ENCODE measurements at regions not wholly inside any gene's neighbourhood (a gene's known extent, or its start where the extent isn't known, plus 50 kb on each side); places are given as distances from the start of the nearest gene placed in this dataset.

DNA sequence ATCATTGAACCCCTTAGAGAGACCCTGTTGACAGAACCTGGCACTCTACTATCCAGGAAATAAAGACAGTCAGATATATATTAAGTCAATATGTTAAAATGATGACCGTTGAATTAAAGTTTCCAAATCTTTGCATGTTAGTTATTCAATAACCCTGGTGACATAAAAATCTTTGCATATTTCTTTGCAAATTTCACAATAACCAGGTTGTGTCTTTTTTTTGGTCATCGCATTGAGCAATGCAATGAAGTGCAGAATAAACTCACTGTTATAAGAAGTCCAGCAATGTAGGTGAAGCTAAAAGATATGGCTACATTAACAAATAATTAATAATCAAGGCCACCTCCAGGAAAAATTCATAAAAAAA lies 596.9 kb downstream of the NYAP2 start:
- in situ Hi-C loops (cut with MboI), result no loop called here
- Histone ChIP-seq H3K4me3 (no peak overlapping the region), H2AFZ (0 out of 2 replicates have a peak overlapping the region, but pooled peaks have one; percentile 41), H3K4me1 (ENCODE audit: insufficient read depth) (peaks cover 17% of the 10 kb centered on the region), H3K9me2 (ENCODE audit: insufficient read depth) (no peaks in the 10 kb centered on the region), H3F3A (ENCODE audit: insufficient read depth) (peaks cover 5% of the 10 kb centered on the region), H3K9me3 (ENCODE audit: low read depth) (no peaks in the 10 kb centered on the region), H3K36me3 (ENCODE audit: low read depth) (no peaks in the 10 kb centered on the region), H3K9ac (no peak overlapping the region), H3K4me2 (ENCODE audit: unreplicated experiment) (peak overlapping the region; percentile 4), H3K27ac (no peak overlapping the region), H3K27me3 (replicated peaks; ENCODE audit: insufficient read depth) (no peaks in the 10 kb centered on the region), H3K79me2 (ENCODE audit: insufficient read depth) (no peaks in the 10 kb centered on the region), H4K20me1 (ENCODE audit: insufficient read depth) (no peaks in the 10 kb centered on the region)
- TF ChIP-seq EZH2 (IDR thresholded peaks at IDR 0.05; ENCODE audit: insufficient read depth, poor library complexity, severe bottlenecking) (no peak), EZH2phosphoT487 (IDR thresholded peaks at IDR 0.05; ENCODE audit: insufficient read depth, low read depth) (no peak)
- DNase-seq, result peak; percentile 25
- WGBS, 2 experiments (ENCODE audit: low coverage in 1 of 2, low lambda C conversion rate in 2 of 2, missing lambda C conversion rate in 2 of 2), result 43 to 46% methylated on average over 2 of the region's 2 CpGs

- in situ Hi-C loops (cut with MboI), result no loop called here
- no peaks in the 10 kb centered on the region for H3K36me3 ChIP-seq (ENCODE audit: low read depth)
- H3K9ac ChIP-seq, result no peak overlapping the region
- DNase-seq, result peak; percentile 47
- WGBS, 2 experiments (ENCODE audit: low coverage in 1 of 2, low lambda C conversion rate in 2 of 2, missing lambda C conversion rate in 2 of 2), result 16 to 17% methylated on average over 2 of the region's 2 CpGs
- no peaks in the 10 kb centered on the region for H3K9me3 ChIP-seq (ENCODE audit: low read depth)
- peak overlapping the region; percentile 25 for H3K27ac ChIP-seq
- peak overlapping the region; percentile 41 for H2AFZ ChIP-seq
- no peaks in the 10 kb centered on the region for H4K20me1 ChIP-seq (ENCODE audit: insufficient read depth)
- peak overlapping the region; percentile 4 for H3K4me2 ChIP-seq (ENCODE audit: unreplicated experiment)
- TF ChIP-seq EZH2phosphoT487 (IDR thresholded peaks at IDR 0.05; ENCODE audit: insufficient read depth, low read depth) (no peak), EZH2 (IDR thresholded peaks at IDR 0.05; ENCODE audit: insufficient read depth, poor library complexity, severe bottlenecking) (no peak)
- H3F3A ChIP-seq (ENCODE audit: insufficient read depth), result peaks cover 5% of the 10 kb centered on the region
- no peaks in the 10 kb centered on the region for H3K9me2 ChIP-seq (ENCODE audit: insufficient read depth)
- H3K79me2 ChIP-seq (ENCODE audit: insufficient read depth), result no peaks in the 10 kb centered on the region
- H3K4me3 ChIP-seq, result no peak overlapping the region
- H3K27me3 ChIP-seq (replicated peaks; ENCODE audit: insufficient read depth), result no peaks in the 10 kb centered on the region
- H3K4me1 ChIP-seq (ENCODE audit: insufficient read depth), result peaks cover 17% of the 10 kb centered on the region
Measured at GRCh38 chr2:225995796-225996461, 596.4 kb downstream of the NYAP2 start.

DNA sequence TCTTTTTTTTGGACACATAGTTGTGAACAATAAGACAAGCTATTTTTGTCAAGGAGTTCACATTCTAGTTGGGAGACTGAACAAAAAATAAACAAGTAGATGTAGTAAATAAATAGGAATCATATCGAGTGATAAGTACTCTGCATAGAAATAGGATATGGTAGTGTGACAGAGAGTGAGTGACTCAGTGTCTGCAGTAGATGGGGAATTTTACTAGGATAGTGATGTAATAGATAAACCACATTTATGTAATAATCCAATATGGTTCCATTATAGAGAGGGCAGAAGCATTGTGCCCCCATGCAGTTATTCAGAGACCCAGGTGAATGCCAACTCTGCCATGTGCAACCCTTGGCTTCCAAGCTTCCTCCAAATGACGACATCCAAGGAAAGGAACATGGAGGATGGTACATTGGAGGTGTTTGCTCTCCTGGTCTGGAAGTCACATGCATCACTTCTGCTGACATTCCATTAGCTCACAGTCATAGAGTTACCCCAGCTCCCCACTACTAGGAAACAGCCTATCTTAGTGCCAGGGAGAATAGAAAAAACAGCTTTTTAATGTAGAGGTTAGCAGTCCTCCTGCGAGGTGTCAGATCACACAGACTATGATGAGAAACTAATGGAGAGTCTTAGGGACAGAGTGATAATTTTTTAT lies 595.4 kb downstream of the NYAP2 start:
- Histone ChIP-seq H3K27me3 (replicated peaks; ENCODE audit: insufficient read depth) (no peaks in the 10 kb centered on the region), H3K9ac (no peak overlapping the region), H3K4me3 (no peak overlapping the region), H4K20me1 (ENCODE audit: insufficient read depth) (no peaks in the 10 kb centered on the region), H3F3A (ENCODE audit: insufficient read depth) (peaks cover 5% of the 10 kb centered on the region), H3K4me1 (ENCODE audit: insufficient read depth) (peaks cover 17% of the 10 kb centered on the region), H3K36me3 (ENCODE audit: low read depth) (no peaks in the 10 kb centered on the region), H3K27ac (no peak overlapping the region), H3K9me3 (ENCODE audit: low read depth) (no peaks in the 10 kb centered on the region), H3K79me2 (ENCODE audit: insufficient read depth) (no peaks in the 10 kb centered on the region), H3K4me2 (ENCODE audit: unreplicated experiment) (no peak overlapping the region), H3K9me2 (ENCODE audit: insufficient read depth) (no peaks in the 10 kb centered on the region), H2AFZ (no peak overlapping the region)
- in situ Hi-C loops (cut with MboI), result no loop called here
- WGBS, 2 experiments (ENCODE audit: low coverage in 1 of 2, low lambda C conversion rate in 2 of 2, missing lambda C conversion rate in 2 of 2), result 65 to 67% methylated on average over 3 of the region's 3 CpGs
- no peak for TF ChIP-seq EZH2 (IDR thresholded peaks at IDR 0.05; ENCODE audit: insufficient read depth, poor library complexity, severe bottlenecking)
- no peak for TF ChIP-seq EZH2phosphoT487 (IDR thresholded peaks at IDR 0.05; ENCODE audit: insufficient read depth, low read depth)
- peak; percentile 41 for DNase-seq

DNA sequence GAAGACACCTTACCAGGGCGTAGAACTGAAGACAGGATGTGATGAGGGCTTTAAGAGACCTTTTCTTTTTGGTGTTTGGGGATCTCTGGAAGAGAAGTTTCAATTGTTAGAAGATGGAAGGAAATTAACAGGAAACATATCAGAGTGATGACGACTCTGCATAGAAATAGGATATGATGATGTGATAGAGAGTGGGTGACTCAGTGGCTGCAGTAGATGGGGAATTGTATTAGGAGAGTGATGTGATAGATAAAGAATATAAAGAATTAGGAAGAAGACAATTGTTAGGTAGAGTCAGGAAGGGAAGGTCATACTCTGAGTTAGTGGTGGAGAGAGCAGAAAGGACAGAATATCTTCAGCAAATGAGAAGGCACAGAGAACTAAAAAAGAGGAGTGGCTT lies 593.9 kb downstream of the NYAP2 start:
- WGBS, 2 experiments (ENCODE audit: low coverage in 1 of 2, low lambda C conversion rate in 2 of 2, missing lambda C conversion rate in 2 of 2), result 71 to 85% methylated on average over 2 of the region's 2 CpGs
- Histone ChIP-seq H3K4me1 (ENCODE audit: insufficient read depth) (peaks cover 17% of the 10 kb centered on the region), H3K27ac (no peak overlapping the region), H3K4me3 (no peak overlapping the region), H4K20me1 (ENCODE audit: insufficient read depth) (no peaks in the 10 kb centered on the region), H2AFZ (no peak overlapping the region), H3K4me2 (ENCODE audit: unreplicated experiment) (no peak overlapping the region), H3K9me2 (ENCODE audit: insufficient read depth) (no peaks in the 10 kb centered on the region), H3K36me3 (ENCODE audit: low read depth) (no peaks in the 10 kb centered on the region), H3F3A (ENCODE audit: insufficient read depth) (peaks cover 5% of the 10 kb centered on the region), H3K9me3 (ENCODE audit: low read depth) (no peaks in the 10 kb centered on the region), H3K27me3 (replicated peaks; ENCODE audit: insufficient read depth) (no peaks in the 10 kb centered on the region), H3K9ac (no peak overlapping the region), H3K79me2 (ENCODE audit: insufficient read depth) (no peaks in the 10 kb centered on the region)
- in situ Hi-C loops (cut with MboI), result no loop called here
- DNase-seq, result peak; percentile 52
- TF ChIP-seq EZH2 (IDR thresholded peaks at IDR 0.05; ENCODE audit: insufficient read depth, poor library complexity, severe bottlenecking) (no peak), EZH2phosphoT487 (IDR thresholded peaks at IDR 0.05; ENCODE audit: insufficient read depth, low read depth) (no peak)

Data from GM23248 (cell line).